ENCODE measurements at regions not wholly inside any gene's neighbourhood (a gene's known extent, or its start where the extent isn't known, plus 50 kb on each side); places are given as distances from the start of the nearest gene placed in this dataset.

DNA sequence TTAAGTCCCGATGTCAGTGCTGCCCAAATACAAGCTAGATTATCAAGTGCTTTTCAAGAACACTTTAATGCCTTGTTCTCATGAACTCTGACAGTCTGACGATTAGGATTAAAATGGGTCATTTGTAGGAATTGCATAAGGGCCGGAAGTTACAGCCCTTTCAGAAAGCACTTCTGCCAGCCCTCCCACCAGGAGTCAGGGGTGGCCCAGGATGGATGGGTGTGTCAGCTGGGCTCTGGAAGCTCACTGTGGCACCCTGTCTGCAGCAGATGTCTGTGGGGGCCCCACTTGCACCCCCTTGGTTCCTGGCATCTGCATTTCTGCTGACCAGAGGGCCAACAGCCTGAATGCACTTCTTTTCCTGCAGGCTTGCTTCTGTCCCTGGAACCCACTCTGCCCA is 712.7 kb downstream of the UQCRFS1 start:
- TF ChIP-seq, protein P1, sequence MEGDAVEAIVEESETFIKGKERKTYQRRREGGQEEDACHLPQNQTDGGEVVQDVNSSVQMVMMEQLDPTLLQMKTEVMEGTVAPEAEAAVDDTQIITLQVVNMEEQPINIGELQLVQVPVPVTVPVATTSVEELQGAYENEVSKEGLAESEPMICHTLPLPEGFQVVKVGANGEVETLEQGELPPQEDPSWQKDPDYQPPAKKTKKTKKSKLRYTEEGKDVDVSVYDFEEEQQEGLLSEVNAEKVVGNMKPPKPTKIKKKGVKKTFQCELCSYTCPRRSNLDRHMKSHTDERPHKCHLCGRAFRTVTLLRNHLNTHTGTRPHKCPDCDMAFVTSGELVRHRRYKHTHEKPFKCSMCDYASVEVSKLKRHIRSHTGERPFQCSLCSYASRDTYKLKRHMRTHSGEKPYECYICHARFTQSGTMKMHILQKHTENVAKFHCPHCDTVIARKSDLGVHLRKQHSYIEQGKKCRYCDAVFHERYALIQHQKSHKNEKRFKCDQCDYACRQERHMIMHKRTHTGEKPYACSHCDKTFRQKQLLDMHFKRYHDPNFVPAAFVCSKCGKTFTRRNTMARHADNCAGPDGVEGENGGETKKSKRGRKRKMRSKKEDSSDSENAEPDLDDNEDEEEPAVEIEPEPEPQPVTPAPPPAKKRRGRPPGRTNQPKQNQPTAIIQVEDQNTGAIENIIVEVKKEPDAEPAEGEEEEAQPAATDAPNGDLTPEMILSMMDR (conservative IDR thresholded peaks at IDR 0.05) = no peak
- no peak for TF ChIP-seq EZH2 (IDR thresholded peaks at IDR 0.05; ENCODE audit: low read depth)

Measured in PC-9 (cell line).